Keratinocyte (primary cell): ENCODE measurements at regions not wholly inside any gene's neighbourhood (a gene's known extent, or its start where the extent isn't known, plus 50 kb on each side); places are given as distances from the start of the nearest gene placed in this dataset.

ENCODE experiments used
- DNase-seq: peaks from one replicate; pipeline ENCODE4 v3.0.0-alpha.2; 2011; ENCODE audit warnings: low read depth, missing footprints, low spot score
- FAIRE-seq: peaks from 2 replicates; lab custom pipeline; 2011; peaks lifted over from hg19 to GRCh38; lab: Jason Lieb, UNC
- H2AFZ ChIP-seq: 2 replicates; pipeline ENCODE4 v1.6.0; 2012; ENCODE audit warnings: low read length, control low read depth, inconsistent platforms; ENCODE audit not compliant: control insufficient read depth
- H3K27ac ChIP-seq: 2 replicates; pipeline ENCODE4 v1.5.1; 2011; ENCODE audit warnings: low read length; ENCODE audit not compliant: control insufficient read depth, insufficient read depth
- H3K27me3 ChIP-seq: 3 replicates; pipeline ENCODE4 v1.6.0; 2011; ENCODE audit warnings: low read length; ENCODE audit not compliant: control insufficient read depth, insufficient read depth; ENCODE audit errors: extremely low read depth
- H3K36me3 ChIP-seq, 2 experiments: 2 replicates in 1 of 2; 3 replicates in 1 of 2; pipeline ENCODE4 v1.5.1; 2011; ENCODE audit warnings: low read length in 2 of 2, mild to moderate bottlenecking in 1 of 2; ENCODE audit not compliant: control insufficient read depth in 2 of 2, insufficient read depth in 2 of 2; ENCODE audit errors: extremely low read depth in 1 of 2
- H3K4me1 ChIP-seq: 3 replicates; pipeline ENCODE4 v1.5.1; 2011; ENCODE audit warnings: low read length; ENCODE audit not compliant: control insufficient read depth, insufficient read depth; ENCODE audit errors: extremely low read depth
- H3K4me2 ChIP-seq: 3 replicates; pipeline ENCODE4 v1.6.0; 2011; ENCODE audit warnings: low read depth, low read length; ENCODE audit not compliant: control insufficient read depth, insufficient read depth; ENCODE audit errors: extremely low read depth
- H3K4me3 ChIP-seq, 3 experiments: fragments of 200-600 bp in 1 of 3; sonication (generic) in 1 of 3; 2 replicates in 2 of 3; 3 replicates in 1 of 3; pipeline ENCODE4 v1.5.1; 2011 to 2016; ENCODE audit warnings: low read length in 3 of 3, mild to moderate bottlenecking in 3 of 3, control low read depth in 2 of 3, inconsistent platforms in 1 of 3, low read depth in 1 of 3, mixed read lengths in 1 of 3, mixed run types in 1 of 3, moderate library complexity in 1 of 3; ENCODE audit not compliant: control insufficient read depth in 2 of 3, insufficient read depth in 2 of 3; ENCODE audit errors: extremely low read depth in 1 of 3
- H3K79me2 ChIP-seq: 2 replicates; pipeline ENCODE4 v1.6.0; 2012; ENCODE audit warnings: low read length; ENCODE audit not compliant: control insufficient read depth, insufficient read depth
- H3K9ac ChIP-seq: 3 replicates; pipeline ENCODE4 v1.6.0; 2011; ENCODE audit warnings: low read length; ENCODE audit not compliant: control insufficient read depth, insufficient read depth; ENCODE audit errors: extremely low read depth
- H3K9me1 ChIP-seq: 3 replicates; pipeline ENCODE4 v1.6.0; 2011; ENCODE audit warnings: low read length; ENCODE audit not compliant: control insufficient read depth, insufficient read depth; ENCODE audit errors: extremely low read depth
- H3K9me3 ChIP-seq: 2 replicates; pipeline ENCODE4 v1.5.1; 2012; ENCODE audit warnings: low read depth, low read length; ENCODE audit not compliant: control insufficient read depth
- H4K20me1 ChIP-seq: 3 replicates; pipeline ENCODE4 v1.6.0; 2011; ENCODE audit warnings: low read length; ENCODE audit not compliant: control insufficient read depth, insufficient read depth; ENCODE audit errors: extremely low read depth
- CTCF ChIP-seq, 3 experiments: IDR thresholded peaks in 1 of 3; conservative IDR thresholded peaks in 1 of 3; optimal IDR thresholded peaks in 1 of 3; 2 replicates in 2 of 3; 3 replicates in 1 of 3; pipeline versions ENCODE3 to v1.5.1; 2011; ENCODE audit warnings: low read length in 3 of 3, mild to moderate bottlenecking in 3 of 3, moderate library complexity in 2 of 3, control low read depth in 1 of 3, inconsistent platforms in 1 of 3; ENCODE audit not compliant: insufficient read depth in 2 of 3; ENCODE audit errors: extremely low read depth in 1 of 3
- EZH2 ChIP-seq: IDR thresholded peaks from one replicate; pipeline ENCODE4 v1.6.1; 2012; ENCODE audit warnings: inconsistent platforms, mild to moderate bottlenecking, low read length, moderate library complexity
- dilution Hi-C: fragments of 300-500 bp; cut with MboI; formaldehyde crosslinking; loops from one replicate; pipeline ENCODE4 v1.7.0; 2020; ENCODE audit warnings: low sequenced_read_pairs; ENCODE audit not compliant: extremely low pct_ligation_motif_present

- Histone ChIP-seq H3K4me2 (no peak overlapping the region), H4K20me1 (no peaks in the 10 kb centered on the region), H3K27ac (no peak overlapping the region), H2AFZ (no peak overlapping the region), H3K4me3 (no peak overlapping the region), H3K9me3 (no peaks in the 10 kb centered on the region), H3K27me3 (no peaks in the 10 kb centered on the region), H3K79me2 (no peaks in the 10 kb centered on the region), H3K36me3 (no peaks in the 10 kb centered on the region), H3K4me1 (no peaks in the 10 kb centered on the region), H3K9me1 (no peaks in the 10 kb centered on the region), H3K9ac (no peak overlapping the region)
- no peak for FAIRE-seq
- TF ChIP-seq CTCF (optimal IDR thresholded peaks at IDR 0.05 in 1 of 3, IDR thresholded peaks at IDR 0.05 in 1 of 3, conservative IDR thresholded peaks at IDR 0.05 in 1 of 3; ENCODE audit: extremely low read depth in 1 of 3, insufficient read depth in 2 of 3, low read length in 3 of 3): no peak
- no peak for TF ChIP-seq EZH2
- no peak for DNase-seq
- dilution Hi-C loops: no loop called here
These were observed 1499.6 kb upstream of the TMEM132C start for GRCh38 chr12:126767334-126767733.

- Histone ChIP-seq H3K4me2 (no peak overlapping the region), H3K4me3 (no peak overlapping the region), H3K9me3 (no peaks in the 10 kb centered on the region), H4K20me1 (no peaks in the 10 kb centered on the region), H3K9ac (no peak overlapping the region), H3K36me3 (no peaks in the 10 kb centered on the region), H3K4me1 (no peaks in the 10 kb centered on the region), H2AFZ (no peak overlapping the region), H3K27ac (no peak overlapping the region), H3K79me2 (no peaks in the 10 kb centered on the region), H3K9me1 (no peaks in the 10 kb centered on the region), H3K27me3 (no peaks in the 10 kb centered on the region)
- TF ChIP-seq CTCF (optimal IDR thresholded peaks at IDR 0.05 in 1 of 3, IDR thresholded peaks at IDR 0.05 in 1 of 3, conservative IDR thresholded peaks at IDR 0.05 in 1 of 3; ENCODE audit: extremely low read depth in 1 of 3, insufficient read depth in 2 of 3, low read length in 3 of 3) (no peak), EZH2 (no peak)
- DNase-seq (no peak), FAIRE-seq (no peak)
- dilution Hi-C loops: no loop called here
These were observed 1498.5 kb upstream of the TMEM132C start for GRCh38 chr12:126768517-126768916.
